Astrocyte (in vitro differentiated cells and primary cell): ENCODE measurements at regions not wholly inside any gene's neighbourhood (a gene's known extent, or its start where the extent isn't known, plus 50 kb on each side); places are given as distances from the start of the nearest gene placed in this dataset.

Source experiments
- EZH2 ChIP-seq: IDR thresholded peaks from 2 replicates; pipeline ENCODE4 v1.6.1; 2012; ENCODE audit warnings: mild to moderate bottlenecking, low read length, inconsistent platforms; ENCODE audit not compliant: insufficient read depth
- TF ChIP-seq, protein P1 (sequence below): IDR thresholded peaks from 2 replicates; pipeline ENCODE4 v1.5.1; 2011; ENCODE audit warnings: low read depth, mild to moderate bottlenecking, inconsistent platforms, low read length, moderate library complexity; ENCODE audit not compliant: insufficient read depth

GRCh38 chr12:95412482-95413311, 61.3 kb upstream of the METAP2 start:
- TF ChIP-seq, protein P1, sequence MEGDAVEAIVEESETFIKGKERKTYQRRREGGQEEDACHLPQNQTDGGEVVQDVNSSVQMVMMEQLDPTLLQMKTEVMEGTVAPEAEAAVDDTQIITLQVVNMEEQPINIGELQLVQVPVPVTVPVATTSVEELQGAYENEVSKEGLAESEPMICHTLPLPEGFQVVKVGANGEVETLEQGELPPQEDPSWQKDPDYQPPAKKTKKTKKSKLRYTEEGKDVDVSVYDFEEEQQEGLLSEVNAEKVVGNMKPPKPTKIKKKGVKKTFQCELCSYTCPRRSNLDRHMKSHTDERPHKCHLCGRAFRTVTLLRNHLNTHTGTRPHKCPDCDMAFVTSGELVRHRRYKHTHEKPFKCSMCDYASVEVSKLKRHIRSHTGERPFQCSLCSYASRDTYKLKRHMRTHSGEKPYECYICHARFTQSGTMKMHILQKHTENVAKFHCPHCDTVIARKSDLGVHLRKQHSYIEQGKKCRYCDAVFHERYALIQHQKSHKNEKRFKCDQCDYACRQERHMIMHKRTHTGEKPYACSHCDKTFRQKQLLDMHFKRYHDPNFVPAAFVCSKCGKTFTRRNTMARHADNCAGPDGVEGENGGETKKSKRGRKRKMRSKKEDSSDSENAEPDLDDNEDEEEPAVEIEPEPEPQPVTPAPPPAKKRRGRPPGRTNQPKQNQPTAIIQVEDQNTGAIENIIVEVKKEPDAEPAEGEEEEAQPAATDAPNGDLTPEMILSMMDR = no peak
- no peak for TF ChIP-seq EZH2
